GM13976 (cell line): ENCODE measurements at regions not wholly inside any gene's neighbourhood (a gene's known extent, or its start where the extent isn't known, plus 50 kb on each side); places are given as distances from the start of the nearest gene placed in this dataset.
"Not testable (repeated sequence)": the region's sequence is repeated elsewhere in the genome, so short reads cannot be mapped to it uniquely, and the experiment has no call there.

ENCODE experiments used
- DNase-seq: peaks from one replicate; pipeline ENCODE4 v3.0.0; 2012; ENCODE audit warnings: low spot score
- CTCF ChIP-seq: IDR thresholded peaks from 2 replicates; pipeline ENCODE4 v1.5.1; 2012; ENCODE audit warnings: borderline replicate concordance, mild to moderate bottlenecking; ENCODE audit not compliant: insufficient read depth; ENCODE audit errors: extremely low read depth, missing control alignments, control extremely low read depth
- in situ Hi-C: fragments of 300-500 bp; cut with MboI; formaldehyde crosslinking; loops from one replicate; pipeline ENCODE4 v1.12.0; 2022; ENCODE audit warnings: low sequenced_read_pairs, mixed read lengths, inconsistent platforms; ENCODE audit not compliant: unreplicated experiment

GRCh38 chr10:11691319-11691755 is 50.8 kb upstream of the ECHDC3 start:
- DNase-seq: no peak
- no peak for TF ChIP-seq CTCF
- in situ Hi-C loops: no loop called here

- TF ChIP-seq CTCF: no peak
- in situ Hi-C loops: no loop called here
- no peak for DNase-seq
Measured at GRCh38 chr10:11689945-11690736, 52.0 kb upstream of the ECHDC3 start.

- DNase-seq, in situ Hi-C loops: not testable (repeated sequence)
Measured at GRCh38 chr10:11688448-11688795, 53.8 kb upstream of the ECHDC3 start.

- no peak for DNase-seq
- TF ChIP-seq CTCF: no peak
- in situ Hi-C loops: no loop called here
Measured at GRCh38 chr10:11687779-11688447, 54.3 kb upstream of the ECHDC3 start.

GRCh38 chr10:11687357-11687771 is 54.8 kb upstream of the ECHDC3 start:
- no peak for DNase-seq
- TF ChIP-seq CTCF: no peak
- in situ Hi-C loops: no loop called here

- no peak for TF ChIP-seq CTCF
- in situ Hi-C loops: no loop called here
- DNase-seq: peak; percentile 62
Measured at GRCh38 chr10:11685787-11686218, 56.4 kb upstream of the ECHDC3 start.

- in situ Hi-C loops: no loop called here
- TF ChIP-seq CTCF: no peak
- DNase-seq: peak; percentile 79
Measured at GRCh38 chr10:11684717-11685645, 57.2 kb upstream of the ECHDC3 start.

GRCh38 chr10:11684341-11684716 is 57.9 kb upstream of the ECHDC3 start:
- DNase-seq, in situ Hi-C loops: not testable (repeated sequence)
